Mammary epithelial cell (primary cell): ENCODE measurements at regions not wholly inside any gene's neighbourhood (a gene's known extent, or its start where the extent isn't known, plus 50 kb on each side); places are given as distances from the start of the nearest gene placed in this dataset.

Experiments used
- CTCF ChIP-seq, 2 donors: IDR thresholded peaks in 1 of 2; conservative IDR thresholded peaks in 1 of 2; 2 replicates each; pipeline ENCODE4 v1.5.1; 2011 to 2012; ENCODE audit warnings: inconsistent platforms in 2 of 2, low read length in 2 of 2, mild to moderate bottlenecking in 2 of 2, control low read depth in 1 of 2, low read depth in 1 of 2; ENCODE audit not compliant: insufficient read depth in 1 of 2; ENCODE audit errors: extremely low read depth in 1 of 2
- EZH2 ChIP-seq: IDR thresholded peaks from 2 replicates; pipeline ENCODE4 v1.6.1; 2012; ENCODE audit warnings: low read length, inconsistent platforms, borderline replicate concordance

GRCh38 chr1:38529391-38529790 is 330.2 kb downstream of the RRAGC start:
- TF ChIP-seq EZH2 (no peak), CTCF (conservative IDR thresholded peaks at IDR 0.05 in 1 of 2, IDR thresholded peaks at IDR 0.05 in 1 of 2; ENCODE audit: extremely low read depth in 1 of 2, insufficient read depth in 1 of 2, low read depth in 1 of 2, low read length in 2 of 2) (no peak)
